ENCODE measurements at regions not wholly inside any gene's neighbourhood (a gene's known extent, or its start where the extent isn't known, plus 50 kb on each side); places are given as distances from the start of the nearest gene placed in this dataset.

- TF ChIP-seq EZH2phosphoT487 (IDR thresholded peaks at IDR 0.05) (no peak), EZH2 (IDR thresholded peaks at IDR 0.05) (no peak)
Measured at GRCh38 chr4:24657768-24658617, 73.6 kb upstream of the DHX15 start.
